Breast epithelium (tissue), 4 donors: ENCODE measurements at regions not wholly inside any gene's neighbourhood (a gene's known extent, or its start where the extent isn't known, plus 50 kb on each side); places are given as distances from the start of the nearest gene placed in this dataset.

Experiments used
- DNase-seq, 2 donors: peaks; one replicate each; pipeline ENCODE4 v3.0.0-alpha.2; 2019; ENCODE audit warnings: low spot score in 2 of 2
- H3K27ac ChIP-seq, 2 donors: fragments of 200-600 bp; sonication (generic) in 1 of 2; one replicate each; pipeline ENCODE4 v1.5.1; 2016 to 2019; ENCODE audit warnings: mild to moderate bottlenecking in 1 of 2
- H3K27me3 ChIP-seq, 2 donors: fragments of 200-600 bp; sonication (generic) in 1 of 2; one replicate each; pipeline versions ENCODE4 v1.5.1 to v1.6.0; 2017 to 2019; ENCODE audit warnings: control low read depth in 1 of 2, mild to moderate bottlenecking in 1 of 2
- H3K36me3 ChIP-seq: fragments of 200-600 bp; one replicate; pipeline ENCODE4 v1.5.1; 2019
- H3K4me1 ChIP-seq, 2 donors: fragments of 200-600 bp; sonication (generic); one replicate each; pipeline ENCODE4 v1.5.1; 2016 to 2019; ENCODE audit warnings: control low read depth in 1 of 2
- H3K4me3 ChIP-seq, 3 donors: fragments of 200-600 bp; sonication (generic); 1 replicate in 2 of 3; 2 replicates in 1 of 3; pipeline ENCODE4 v1.5.1; 2016 to 2019; ENCODE audit warnings: mild to moderate bottlenecking in 3 of 3, moderate library complexity in 2 of 3
- H3K9me3 ChIP-seq, 2 donors: fragments of 200-600 bp; sonication (generic) in 1 of 2; one replicate each; pipeline ENCODE4 v1.5.1; 2016 to 2019; ENCODE audit warnings: control low read depth in 1 of 2
- CTCF ChIP-seq, 3 donors: fragments of 450-650 bp; IDR thresholded peaks; one replicate each; pipeline ENCODE4 v1.5.1; 2016 to 2017; ENCODE audit warnings: antibody characterized with exemption in 3 of 3, mild to moderate bottlenecking in 3 of 3, moderate library complexity in 3 of 3
- POLR2A ChIP-seq: fragments of 450-650 bp; IDR thresholded peaks from one replicate; pipeline ENCODE4 v1.6.1; 2016; ENCODE audit warnings: antibody characterized with exemption, mild to moderate bottlenecking, moderate library complexity
- POLR2AphosphoS5 ChIP-seq, 3 donors: sonication (generic); formaldehyde crosslinking; IDR thresholded peaks; one replicate each; pipeline ENCODE4 v1.6.1; 2017; ENCODE audit warnings: antibody characterized with exemption in 3 of 3
- intact Hi-C: fragments of 100-400 bp; cut with DNase I; formaldehyde crosslinking; loops from one replicate; pipeline ENCODE4 v1.15.1; 2023; ENCODE audit warnings: low total_unique reads

- H3K27ac ChIP-seq, result no peak overlapping the region
- TF ChIP-seq CTCF (IDR thresholded peaks at IDR 0.05) (no peak), POLR2A (no peak), POLR2AphosphoS5 (IDR thresholded peaks at IDR 0.05) (no peak)
- H3K4me3 ChIP-seq, result no peak overlapping the region
- H3K27me3 ChIP-seq, result no peaks in the 10 kb centered on the region
- intact Hi-C loops, result no loop called here
- H3K4me1 ChIP-seq, result no peaks in the 10 kb centered on the region
- DNase-seq, result no peak
- no peaks in the 10 kb centered on the region for H3K36me3 ChIP-seq
- no peaks in the 10 kb centered on the region for H3K9me3 ChIP-seq
Observed at GRCh38 chr9:28120626-28121025, 547.3 kb upstream of the C9orf72 start.

- TF ChIP-seq POLR2A (no peak), POLR2AphosphoS5 (IDR thresholded peaks at IDR 0.05) (no peak), CTCF (IDR thresholded peaks at IDR 0.05) (no peak)
- DNase-seq, result no peak
- Histone ChIP-seq H3K4me1 (no peaks in the 10 kb centered on the region), H3K27ac (no peak overlapping the region), H3K4me3 (no peak overlapping the region), H3K27me3 (no peaks in the 10 kb centered on the region), H3K36me3 (no peaks in the 10 kb centered on the region), H3K9me3 (no peaks in the 10 kb centered on the region)
- intact Hi-C loops, result no loop called here
Observed at GRCh38 chr9:28121366-28121765, 548.1 kb upstream of the C9orf72 start.

GRCh38 chr9:28124917-28125316 lies 551.6 kb upstream of the C9orf72 start:
- DNase-seq, result no peak
- H3K4me3 ChIP-seq, result no peak overlapping the region
- H3K9me3 ChIP-seq, result no peaks in the 10 kb centered on the region
- no peak overlapping the region for H3K27ac ChIP-seq
- no peaks in the 10 kb centered on the region for H3K36me3 ChIP-seq
- TF ChIP-seq POLR2A (no peak), CTCF (IDR thresholded peaks at IDR 0.05) (no peak), POLR2AphosphoS5 (IDR thresholded peaks at IDR 0.05) (no peak)
- intact Hi-C loops, result no loop called here
- no peaks in the 10 kb centered on the region for H3K4me1 ChIP-seq
- no peaks in the 10 kb centered on the region for H3K27me3 ChIP-seq

- TF ChIP-seq POLR2AphosphoS5 (IDR thresholded peaks at IDR 0.05), result no peak
- TF ChIP-seq CTCF (IDR thresholded peaks at IDR 0.05), result no peak
- no peak for TF ChIP-seq POLR2A
- Histone ChIP-seq H3K27me3 (no peaks in the 10 kb centered on the region), H3K4me1 (no peaks in the 10 kb centered on the region), H3K4me3 (no peak overlapping the region), H3K9me3 (no peaks in the 10 kb centered on the region), H3K36me3 (no peaks in the 10 kb centered on the region), H3K27ac (no peak overlapping the region)
- intact Hi-C loops, result no loop called here
- no peak for DNase-seq
Observed at GRCh38 chr9:28127101-28127500, 553.8 kb upstream of the C9orf72 start.

GRCh38 chr9:28134446-28134976 lies 561.2 kb upstream of the C9orf72 start:
- H3K27me3 ChIP-seq, result no peaks in the 10 kb centered on the region
- H3K4me3 ChIP-seq, result no peak overlapping the region
- H3K27ac ChIP-seq, result no peak overlapping the region
- H3K36me3 ChIP-seq, result no peaks in the 10 kb centered on the region
- no peaks in the 10 kb centered on the region for H3K9me3 ChIP-seq
- intact Hi-C loops, result no loop called here
- no peaks in the 10 kb centered on the region for H3K4me1 ChIP-seq
- TF ChIP-seq POLR2A, result no peak
- no peak for TF ChIP-seq CTCF (IDR thresholded peaks at IDR 0.05)
- TF ChIP-seq POLR2AphosphoS5 (IDR thresholded peaks at IDR 0.05), result no peak
- no peak for DNase-seq
